ENCODE measurements at regions not wholly inside any gene's neighbourhood (a gene's known extent, or its start where the extent isn't known, plus 50 kb on each side); places are given as distances from the start of the nearest gene placed in this dataset.

- DNase-seq (ENCODE audit: low spot score): no peak
These were observed 151.4 kb upstream of the STX18 start for GRCh38 chr4:4693258-4693657.

- DNase-seq (ENCODE audit: low spot score): no peak
These were observed 149.0 kb upstream of the STX18 start for GRCh38 chr4:4690854-4691253.

DNA sequence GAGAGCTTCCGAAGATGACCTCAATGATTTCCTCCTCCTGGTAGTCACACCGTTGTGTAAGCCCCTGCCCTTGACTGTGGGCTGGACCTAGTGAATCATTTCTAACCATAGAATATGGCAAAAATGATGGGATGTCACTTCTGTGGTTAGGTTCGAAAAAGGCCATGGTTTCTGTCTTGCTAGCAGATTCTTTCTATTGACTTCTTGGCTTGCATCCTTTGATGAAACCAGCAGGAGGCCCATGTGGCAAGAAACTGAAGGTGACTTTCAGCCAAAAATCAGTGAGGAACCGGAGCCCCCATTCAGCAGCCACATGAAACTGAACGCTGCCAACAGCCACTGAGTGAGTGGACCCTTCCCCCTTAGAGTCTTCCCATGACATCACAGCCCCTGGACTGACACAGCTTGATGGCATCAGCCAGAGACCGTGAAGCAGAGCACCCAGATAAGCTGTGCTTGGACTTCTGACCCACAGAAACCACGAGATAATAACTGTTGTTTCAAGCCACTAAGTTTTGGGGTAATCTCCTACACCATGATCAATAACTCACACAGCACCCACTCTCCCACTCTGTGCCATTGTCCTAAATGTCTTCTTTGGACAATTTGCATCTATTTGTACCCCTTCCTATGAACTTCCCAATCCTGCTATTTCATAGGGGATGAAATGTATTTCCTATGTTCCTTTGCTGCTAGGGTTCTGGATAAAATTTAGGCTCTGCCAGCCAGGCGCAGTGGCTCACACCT, 148.0 kb upstream of the STX18 start:
- DNase-seq (ENCODE audit: low spot score): no peak

- no peak for DNase-seq (ENCODE audit: low spot score)
These were observed 146.3 kb upstream of the STX18 start for GRCh38 chr4:4687935-4688727.

DNA sequence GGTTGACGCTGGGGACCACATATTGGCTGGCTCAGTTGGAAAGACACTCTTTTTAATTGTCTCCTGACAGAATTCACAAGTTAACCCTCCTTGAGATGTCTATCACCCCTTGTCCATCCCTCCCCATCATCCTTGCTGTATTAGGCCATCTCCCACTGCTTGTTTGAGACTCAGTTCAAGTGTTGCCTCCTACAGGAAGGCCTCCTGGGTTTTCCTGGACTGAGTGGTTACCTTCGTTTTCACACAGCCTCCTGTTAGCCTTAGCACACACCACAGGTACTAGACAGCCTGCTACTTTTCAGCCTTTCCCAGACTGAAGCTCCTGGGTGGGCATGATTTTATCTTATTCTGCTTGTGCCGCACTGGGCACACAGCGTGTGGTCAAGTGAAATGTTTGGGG, 145.3 kb upstream of the STX18 start:
- DNase-seq (ENCODE audit: low spot score): no peak

DNA sequence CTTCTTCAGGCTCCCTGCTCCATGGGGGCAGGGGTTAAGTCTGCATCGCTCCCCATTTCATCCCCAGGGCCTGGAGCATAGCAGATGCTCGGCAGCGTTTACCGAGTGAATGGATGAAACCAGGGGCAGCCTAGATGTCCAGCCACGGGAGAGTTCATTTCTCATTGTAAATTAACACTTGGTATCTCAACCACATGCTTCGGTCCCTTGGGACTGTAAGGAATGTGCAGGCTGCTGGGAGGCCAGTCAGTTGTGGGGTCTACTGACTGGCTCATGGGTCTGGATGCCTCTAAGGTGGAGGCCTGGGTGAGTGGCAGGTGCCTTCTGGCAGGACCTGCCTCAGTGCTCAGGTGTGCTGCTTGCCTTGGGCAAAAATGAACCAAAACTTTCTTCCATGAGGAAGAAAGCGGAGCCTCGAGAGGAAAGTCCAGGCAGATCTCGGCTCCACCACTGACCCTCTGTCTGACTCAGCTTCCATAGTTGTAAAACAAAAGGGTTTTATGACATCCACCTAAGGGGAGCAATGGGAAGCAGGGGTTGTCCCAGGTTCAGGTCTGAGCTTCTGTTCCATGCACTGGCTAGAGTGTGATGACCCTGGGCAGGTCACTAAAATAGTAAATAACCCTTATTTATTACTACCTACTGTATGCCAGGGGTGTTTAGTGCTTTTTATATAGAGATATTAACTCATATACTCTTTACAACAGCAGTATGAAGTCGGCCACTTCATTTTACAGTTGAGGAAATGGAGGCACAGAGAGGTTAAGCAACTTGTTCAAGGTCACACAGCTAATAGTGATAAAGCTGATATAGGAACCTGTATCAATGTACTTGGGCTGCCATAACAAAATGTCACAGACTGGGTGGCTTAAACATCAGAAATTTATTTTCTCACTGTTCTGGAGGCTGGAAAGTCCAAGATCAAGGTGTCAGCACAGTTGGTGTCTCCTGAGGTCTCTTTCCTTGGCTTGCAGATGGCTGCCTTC, 144.3 kb upstream of the STX18 start:
- no peak for DNase-seq (ENCODE audit: low spot score)

DNA sequence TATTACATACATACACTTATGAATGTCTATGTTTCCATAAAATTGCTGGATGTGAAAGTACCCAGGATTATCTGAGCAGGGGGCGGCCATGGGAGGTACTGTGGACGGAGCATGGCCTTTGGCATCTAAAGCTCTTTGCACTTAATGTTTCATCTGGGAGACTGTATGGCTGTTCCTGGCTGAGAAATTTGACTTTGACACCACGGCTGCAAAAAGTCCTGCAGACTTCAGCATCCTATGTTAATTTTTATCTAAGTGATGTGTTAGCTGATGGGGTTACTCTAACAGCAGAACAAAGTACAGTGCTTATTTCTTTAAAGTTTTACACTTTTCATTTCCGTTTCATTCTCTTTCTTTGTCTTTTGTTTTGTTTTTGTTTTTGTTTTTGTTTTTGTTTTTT, 139.8 kb upstream of the STX18 start:
- no peak for DNase-seq (ENCODE audit: low spot score)

GRCh38 chr4:4680758-4681157, 138.9 kb upstream of the STX18 start:
- DNase-seq (ENCODE audit: low spot score): no peak

GRCh38 chr4:4680243-4680642, 138.4 kb upstream of the STX18 start:
- DNase-seq (ENCODE audit: low spot score): no peak

DNA sequence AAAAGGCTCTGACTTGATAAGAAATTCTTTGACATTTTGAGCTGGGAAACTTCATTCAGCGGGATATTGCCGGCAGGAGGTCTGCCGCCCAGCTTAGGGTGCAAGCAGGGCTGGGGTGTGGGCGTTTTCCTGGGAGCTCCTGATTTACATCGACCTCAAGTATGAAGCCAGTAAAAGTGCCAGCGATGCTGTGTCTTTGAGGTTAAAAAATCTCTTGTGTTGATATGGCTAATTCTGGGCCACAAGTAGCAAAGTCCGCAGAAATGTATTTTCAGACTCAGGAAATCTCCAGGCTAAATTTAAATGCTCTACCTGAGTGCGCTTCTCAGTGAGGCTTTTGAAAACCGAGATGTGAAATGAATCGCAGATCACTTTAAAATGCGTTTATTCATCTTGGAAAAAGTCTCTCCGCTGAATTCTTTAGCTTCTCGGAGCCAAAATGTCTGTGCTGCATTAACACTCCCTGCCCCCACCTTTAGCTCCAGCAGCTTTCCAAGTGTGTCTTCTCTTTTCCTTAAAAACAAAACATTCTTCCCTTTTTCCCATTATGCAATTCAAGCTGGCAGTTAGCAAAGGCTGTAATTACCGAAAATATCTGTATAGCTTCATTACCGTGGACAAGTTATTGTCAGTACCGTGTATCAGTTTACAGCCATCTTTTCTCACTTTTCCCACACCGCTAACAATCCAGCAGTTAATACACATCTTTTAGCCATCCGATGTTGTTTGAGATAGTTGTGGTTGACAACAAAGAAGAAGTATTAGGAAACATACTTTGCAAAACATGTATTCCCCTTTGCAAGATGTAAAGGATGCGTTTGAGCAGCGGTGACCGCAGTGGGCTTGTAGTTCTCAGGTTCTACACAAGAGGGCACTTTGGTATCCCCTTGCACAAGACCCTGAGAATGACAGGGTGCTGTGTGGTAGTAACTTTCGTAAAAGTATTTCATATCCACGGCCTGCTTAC, 136.0 kb upstream of the STX18 start:
- DNase-seq (ENCODE audit: low spot score): peak; percentile 62

GRCh38 chr4:4675641-4676040, 133.8 kb upstream of the STX18 start:
- no peak for DNase-seq (ENCODE audit: low spot score)

GRCh38 chr4:4675051-4675581, 133.3 kb upstream of the STX18 start:
- no peak for DNase-seq (ENCODE audit: low spot score)

DNA sequence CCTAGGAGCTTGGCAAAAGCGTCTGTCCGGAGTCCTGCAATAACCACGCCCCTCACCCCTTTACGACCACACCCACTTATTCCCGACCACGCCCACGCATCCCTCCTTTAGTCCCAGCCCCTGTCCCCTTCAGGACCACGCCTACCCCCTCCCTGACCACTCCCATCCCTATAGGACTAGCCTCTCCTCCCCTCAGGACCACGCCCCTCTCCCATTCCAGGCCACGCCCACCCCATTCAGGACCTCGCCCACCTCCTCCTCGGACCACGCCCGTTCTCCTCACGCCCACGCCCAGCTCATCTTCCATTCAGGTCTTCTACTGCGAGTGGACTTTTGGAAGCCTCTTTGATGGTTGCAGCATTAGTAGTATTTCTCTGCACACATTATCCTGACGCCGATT, 131.2 kb upstream of the STX18 start:
- DNase-seq (ENCODE audit: low spot score): peak; percentile 96

DNA sequence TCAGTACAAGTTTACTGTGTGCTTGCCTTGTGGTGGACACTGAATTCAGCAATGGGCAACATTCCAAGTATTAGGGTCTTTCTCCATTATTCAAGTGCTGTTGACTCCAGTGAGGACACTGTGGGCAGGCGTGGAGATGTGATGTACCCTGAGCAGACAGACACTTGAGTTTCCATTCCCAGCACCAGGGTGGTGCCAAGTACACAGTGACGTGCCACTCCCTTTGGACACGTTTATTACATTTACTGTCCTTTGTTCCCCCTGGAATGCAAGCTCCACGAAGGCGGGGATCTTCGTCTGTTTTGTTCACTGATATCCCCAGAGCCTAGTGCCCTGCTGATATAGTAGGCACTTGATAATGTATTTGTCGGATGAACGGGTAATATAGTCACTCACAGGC, 130.6 kb upstream of the STX18 start:
- no peak for DNase-seq (ENCODE audit: low spot score)

- no peak for DNase-seq (ENCODE audit: low spot score)
These were observed 130.0 kb upstream of the STX18 start for GRCh38 chr4:4671774-4672349.

- DNase-seq (ENCODE audit: low spot score): no peak
These were observed 129.0 kb upstream of the STX18 start for GRCh38 chr4:4670869-4671268.

DNA sequence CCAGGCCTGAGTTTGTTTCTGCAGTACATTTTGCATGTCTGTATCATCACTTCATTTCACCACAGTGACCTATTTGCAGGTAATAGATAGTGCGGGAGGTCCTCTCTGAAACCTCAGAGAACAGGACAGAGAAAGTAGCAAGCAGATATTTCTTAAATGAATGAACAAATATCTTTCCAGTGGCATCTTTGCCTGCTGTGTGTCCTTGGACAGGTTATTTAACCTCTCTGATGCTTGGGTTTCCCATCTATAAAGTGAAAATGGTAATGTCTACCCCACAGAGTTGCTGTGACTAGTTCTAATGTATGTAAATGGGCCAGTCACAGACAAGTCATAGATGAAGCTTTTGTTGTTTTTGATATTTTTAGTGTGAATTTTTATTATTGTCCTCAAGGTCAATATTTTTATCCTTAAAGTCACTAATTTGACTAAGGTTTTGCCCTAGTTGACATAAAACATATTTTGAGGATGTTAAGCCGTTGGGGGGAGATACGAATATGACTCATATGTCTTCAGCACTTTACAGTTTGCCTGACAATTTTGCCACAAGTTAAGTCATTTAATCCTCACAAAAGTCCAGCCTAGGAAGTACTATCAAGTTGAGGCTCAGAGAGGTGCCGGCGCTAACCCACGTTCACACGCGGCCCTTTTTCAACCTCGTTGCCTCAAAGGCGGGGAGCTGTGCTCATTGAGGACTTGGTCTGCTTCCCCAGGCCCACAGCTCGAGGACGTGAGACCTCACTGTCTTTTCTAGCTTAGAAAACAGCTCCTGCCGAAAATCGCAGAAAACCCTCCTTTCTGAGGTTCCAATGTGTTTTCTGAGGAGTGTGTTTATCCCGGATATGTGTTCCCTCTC, 126.7 kb upstream of the STX18 start:
- DNase-seq (ENCODE audit: low spot score): no peak

DNA sequence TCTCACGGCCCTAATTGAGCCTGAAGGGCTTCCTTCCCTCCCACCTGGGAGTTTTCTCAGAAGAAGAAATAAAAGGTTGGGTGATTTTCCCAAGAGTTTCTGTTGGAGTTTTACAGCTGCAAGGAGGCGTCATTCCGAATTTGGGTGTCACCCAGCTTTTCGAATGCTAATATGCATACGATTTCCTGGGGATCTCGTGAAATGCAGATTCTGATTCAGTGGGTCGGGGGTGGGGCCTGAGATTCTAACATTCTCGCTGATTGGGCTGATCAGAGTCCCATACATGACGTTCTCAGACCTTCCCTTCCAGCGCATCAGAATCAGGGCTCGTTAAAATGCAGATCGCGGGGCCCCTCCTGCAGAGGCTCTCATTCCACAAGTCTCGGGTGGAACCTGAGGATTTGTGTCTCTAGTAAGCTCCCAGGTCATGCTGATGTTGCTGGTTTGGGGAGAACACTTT, 125.8 kb upstream of the STX18 start:
- DNase-seq (ENCODE audit: low spot score): peak; percentile 38

Measured in iPS-NIHi11 (cell line).